Limb (tissue), 2 donors: ENCODE measurements at regions not wholly inside any gene's neighbourhood (a gene's known extent, or its start where the extent isn't known, plus 50 kb on each side); places are given as distances from the start of the nearest gene placed in this dataset.
"Not testable (repeated sequence)": the region's sequence is repeated elsewhere in the genome, so short reads cannot be mapped to it uniquely, and the experiment has no call there.

Experiments used
- DNase-seq, 2 donors: peaks; one replicate each; pipeline ENCODE4 v3.0.0-alpha.2; 2016; ENCODE audit errors: extremely low spot score in 2 of 2

GRCh38 chr6:28794175-28795002, 129.4 kb downstream of the TRIM27 start:
- no peak for DNase-seq

- DNase-seq: not testable (repeated sequence)
Measured at GRCh38 chr6:28800647-28801046, 123.1 kb downstream of the TRIM27 start.

DNA sequence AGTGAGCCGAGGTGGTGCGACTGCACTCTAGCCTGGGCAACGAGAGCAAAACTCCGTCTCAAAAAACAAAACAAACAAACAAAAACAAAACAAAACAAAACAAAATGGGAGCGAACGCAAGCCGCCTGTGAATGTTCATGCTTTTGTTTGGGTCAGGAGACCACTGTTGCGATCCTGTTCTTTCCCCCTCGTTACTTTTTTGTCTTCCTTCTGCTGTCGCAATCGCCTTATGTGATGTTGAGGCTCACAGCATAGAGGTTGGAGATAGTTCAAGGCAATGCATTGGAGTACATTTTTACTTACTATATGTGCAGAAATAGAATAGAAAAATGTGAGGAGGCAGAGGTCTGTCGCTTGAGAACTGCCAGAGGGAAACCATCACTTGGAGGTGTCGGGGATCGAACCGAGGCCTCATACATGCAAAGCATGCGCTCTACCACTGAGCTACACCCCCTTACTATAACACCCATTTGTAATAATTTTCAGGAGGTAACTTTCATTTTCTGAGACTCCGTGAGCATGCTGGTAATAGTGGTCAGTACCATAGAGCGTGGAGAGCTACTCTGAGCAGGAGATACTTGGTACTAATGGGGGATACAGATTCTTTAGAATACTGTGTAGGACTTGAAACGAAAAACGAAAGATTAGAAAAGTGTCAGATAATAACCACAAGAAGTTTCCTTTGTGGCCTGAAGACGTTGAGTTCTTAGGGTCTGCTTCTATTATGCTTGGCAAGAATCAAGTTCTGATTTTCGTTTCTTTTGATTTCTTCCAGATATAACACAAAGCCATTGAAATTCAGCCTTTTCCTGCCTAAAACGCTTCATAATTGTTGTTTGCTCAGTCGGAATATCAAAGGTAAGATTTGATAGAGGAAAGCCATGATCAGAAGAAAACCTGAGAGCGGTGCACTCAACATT, 121.1 kb downstream of the TRIM27 start:
- no peak for DNase-seq

- no peak for DNase-seq
Measured at GRCh38 chr6:28803337-28803709, 120.5 kb downstream of the TRIM27 start.

GRCh38 chr6:28807682-28808280, 116.0 kb downstream of the TRIM27 start:
- DNase-seq: no peak

GRCh38 chr6:28808383-28808782, 115.4 kb downstream of the TRIM27 start:
- no peak for DNase-seq

- no peak for DNase-seq
Measured at GRCh38 chr6:28809947-28810658, 113.7 kb downstream of the TRIM27 start.

- DNase-seq: no peak
Measured at GRCh38 chr6:28810659-28811053, 113.1 kb downstream of the TRIM27 start.

DNA sequence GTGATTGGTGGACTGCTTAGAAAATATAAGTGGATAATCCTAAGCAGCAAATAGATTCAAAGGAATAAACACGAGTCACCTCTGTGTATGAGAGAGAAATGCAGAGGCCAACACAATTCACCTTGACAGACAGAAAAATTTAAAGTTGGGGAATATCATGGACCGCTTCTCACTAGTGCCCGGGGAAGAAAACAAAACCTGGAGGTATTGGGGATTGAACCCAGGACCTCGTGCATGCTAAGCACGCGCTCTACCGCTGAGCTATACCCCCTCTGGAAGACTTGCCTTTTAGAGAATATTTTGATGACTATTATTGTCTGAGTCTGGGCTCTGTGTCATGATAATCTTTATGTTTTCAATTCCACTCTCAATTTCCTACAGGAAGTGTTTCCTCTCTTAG, 111.9 kb downstream of the TRIM27 start:
- no peak for DNase-seq

- DNase-seq: no peak
Measured at GRCh38 chr6:28812778-28813569, 110.8 kb downstream of the TRIM27 start.

- no peak for DNase-seq
Measured at GRCh38 chr6:28814032-28814976, 109.5 kb downstream of the TRIM27 start.

- DNase-seq: no peak
Measured at GRCh38 chr6:28816339-28816908, 107.4 kb downstream of the TRIM27 start.

DNA sequence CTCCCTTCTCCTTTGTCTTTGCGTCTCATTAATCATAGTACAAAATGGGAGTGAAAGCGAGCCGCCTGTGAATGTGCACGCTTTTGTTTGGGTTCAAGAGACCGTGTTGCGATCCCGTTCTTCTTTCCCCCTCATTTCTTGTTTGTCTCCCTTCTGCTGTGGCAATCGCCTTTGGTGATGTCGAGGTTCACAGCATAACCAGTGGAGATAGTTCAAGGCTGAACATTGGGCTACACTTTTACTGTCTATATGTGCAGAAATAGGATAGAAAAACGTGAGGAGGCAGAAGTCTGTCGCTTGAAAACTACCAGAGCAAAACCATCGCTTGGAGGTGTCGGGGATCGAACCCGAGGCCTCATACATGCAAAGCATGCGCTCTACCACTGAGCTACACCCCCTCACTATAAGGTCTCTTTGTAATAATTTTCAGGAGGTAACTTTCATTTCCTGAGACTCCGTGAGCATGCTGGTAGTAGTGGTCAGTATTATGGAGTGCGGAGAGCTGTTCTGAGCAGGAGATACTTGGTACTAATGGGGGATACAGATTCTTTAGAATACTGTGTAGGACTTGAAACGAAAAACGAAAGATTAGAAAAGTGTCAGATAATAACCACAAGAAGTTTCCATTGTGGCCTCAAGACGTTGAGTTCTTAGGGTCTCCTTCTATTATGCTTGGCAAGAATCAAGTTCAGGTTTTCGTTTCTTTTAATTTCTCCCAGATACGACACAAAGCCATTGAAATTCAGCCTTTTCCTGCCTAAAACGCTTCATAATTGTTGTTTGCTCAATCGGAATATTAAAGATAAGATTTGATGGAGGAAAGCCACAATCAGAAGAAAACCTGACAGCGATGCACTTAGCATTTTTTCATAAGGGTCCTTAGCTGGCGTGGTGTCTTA, 106.6 kb downstream of the TRIM27 start:
- no peak for DNase-seq

GRCh38 chr6:28817808-28818145, 106.0 kb downstream of the TRIM27 start:
- DNase-seq: no peak

DNA sequence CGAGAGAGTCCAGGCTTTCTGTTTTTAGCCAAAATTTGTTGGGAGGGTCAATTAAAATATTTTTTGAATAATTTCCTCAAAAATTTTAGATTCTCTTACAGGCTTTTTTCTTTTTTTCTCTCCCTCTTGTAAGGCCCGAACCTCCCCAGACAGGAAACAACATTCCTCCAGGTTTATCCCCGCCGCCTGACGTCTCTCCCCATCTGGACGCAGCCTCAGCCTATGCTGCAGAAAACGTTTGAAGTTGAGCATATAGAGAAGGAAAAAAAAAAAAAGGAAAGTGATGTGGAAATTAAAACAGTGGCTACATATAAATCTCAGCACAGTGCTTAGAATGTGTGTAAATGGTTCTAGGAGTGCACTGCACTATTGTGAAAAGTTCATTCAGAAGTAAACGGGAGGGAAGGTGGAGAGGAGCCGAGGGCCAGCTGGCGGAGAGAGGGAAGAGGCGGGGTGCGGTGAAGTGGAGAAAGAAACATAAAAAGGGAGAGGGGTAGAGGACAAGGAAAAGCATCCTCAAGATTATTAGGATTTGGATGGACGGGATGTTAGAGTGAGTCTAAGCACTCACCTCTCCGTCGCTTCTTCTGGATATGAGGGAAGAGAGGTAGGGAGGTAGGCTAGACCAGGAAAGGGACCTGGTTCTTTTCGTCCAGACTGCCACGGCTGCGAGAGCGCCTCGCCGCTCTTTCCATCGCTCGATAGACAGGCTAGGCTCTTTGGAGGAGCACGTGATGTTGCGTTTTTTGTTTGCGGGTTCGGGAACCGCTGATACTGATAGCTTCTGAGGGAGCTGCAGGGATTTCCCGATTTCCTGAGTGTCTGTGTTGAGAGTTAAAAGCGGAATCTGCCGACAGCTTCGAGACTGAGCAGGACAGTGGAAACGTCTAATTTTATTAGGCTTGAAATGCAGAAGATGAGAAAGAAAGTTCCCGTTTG, 98.7 kb downstream of the TRIM27 start:
- DNase-seq: no peak

- no peak for DNase-seq
Measured at GRCh38 chr6:28825732-28826293, 98.0 kb downstream of the TRIM27 start.

GRCh38 chr6:28831683-28832082, 92.1 kb downstream of the TRIM27 start:
- not testable (repeated sequence) for DNase-seq
